Loucy (cell line): ENCODE measurements at regions not wholly inside any gene's neighbourhood (a gene's known extent, or its start where the extent isn't known, plus 50 kb on each side); places are given as distances from the start of the nearest gene placed in this dataset.

ENCODE experiments used
- CTCF ChIP-seq: fragments of 200-600 bp; sonication (generic); conservative IDR thresholded peaks from 2 replicates; pipeline ENCODE4 v1.5.1; 2014; ENCODE audit warnings: mild to moderate bottlenecking, antibody characterized with exemption, low read length
- EZH2phosphoT487 ChIP-seq: fragments of 200-600 bp; IDR thresholded peaks from 2 replicates; pipeline ENCODE4 v1.6.1; 2018; ENCODE audit warnings: antibody characterized with exemption, mild to moderate bottlenecking, moderate library complexity, borderline replicate concordance

DNA sequence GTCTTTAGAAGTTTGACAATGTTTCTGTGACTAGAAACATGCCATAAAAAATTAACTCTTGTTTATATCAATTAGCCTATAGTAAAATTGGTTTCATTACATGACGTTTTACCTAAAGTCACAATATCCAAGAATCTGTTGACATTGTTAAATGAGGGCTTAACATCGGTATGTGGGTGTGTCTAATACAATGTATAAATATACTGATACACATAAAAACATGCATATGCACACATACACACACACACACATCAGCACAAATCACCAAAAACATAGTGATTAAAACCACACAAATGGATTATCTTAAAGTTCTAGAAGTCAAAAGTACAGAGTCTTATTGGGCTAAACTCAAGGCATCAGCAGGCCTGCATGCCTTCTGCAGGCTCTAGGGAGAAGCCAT is 456.7 kb downstream of the NTRK3 start:
- TF ChIP-seq CTCF (no peak), EZH2phosphoT487 (no peak)
